ENCODE measurements at regions not wholly inside any gene's neighbourhood (a gene's known extent, or its start where the extent isn't known, plus 50 kb on each side); places are given as distances from the start of the nearest gene placed in this dataset.

- Histone ChIP-seq H3K9ac (ENCODE audit: low read length) (no peak overlapping the region), H3K4me2 (ENCODE audit: low read length) (no peak overlapping the region)
- TF ChIP-seq EZH2 (IDR thresholded peaks at IDR 0.05; ENCODE audit: borderline replicate concordance, low read length): no peak
- no peak for TF ChIP-seq CTCF (IDR thresholded peaks at IDR 0.05; ENCODE audit: low read length)
Observed at GRCh38 chr7:114155116-114156110, 236.6 kb upstream of the PPP1R3A start.

GRCh38 chr7:114153700-114154099, 234.9 kb upstream of the PPP1R3A start:
- H3K36me3 ChIP-seq (ENCODE audit: insufficient read depth, low read length): no peaks in the 10 kb centered on the region
- H3K4me1 ChIP-seq (ENCODE audit: insufficient read depth, low read length, severe bottlenecking): no peaks in the 10 kb centered on the region
- H3K27ac ChIP-seq (ENCODE audit: low read depth, low read length, poor library complexity, severe bottlenecking): no peak overlapping the region
- no peaks in the 10 kb centered on the region for H3K9me2 ChIP-seq (ENCODE audit: low read depth, low read length)
- H3K9me3 ChIP-seq (ENCODE audit: low read length): no peaks in the 10 kb centered on the region
- no peaks in the 10 kb centered on the region for H3K27me3 ChIP-seq (ENCODE audit: insufficient read depth, low read length)
- TF ChIP-seq EZH2 (IDR thresholded peaks at IDR 0.05; ENCODE audit: borderline replicate concordance, low read length): no peak
- TF ChIP-seq CTCF (IDR thresholded peaks at IDR 0.05; ENCODE audit: low read length): no peak
- no peaks in the 10 kb centered on the region for H3F3A ChIP-seq (ENCODE audit: insufficient read depth, low read length)
- H3K9ac ChIP-seq (ENCODE audit: low read length): no peak overlapping the region
- H3K4me3 ChIP-seq (ENCODE audit: low read depth, low read length, poor library complexity, severe bottlenecking): no peak overlapping the region
- H4K20me1 ChIP-seq (ENCODE audit: insufficient read depth, low read length): no peaks in the 10 kb centered on the region
- no peaks in the 10 kb centered on the region for H3K79me2 ChIP-seq (ENCODE audit: insufficient read depth, low read length)
- no peak overlapping the region for H3K4me2 ChIP-seq (ENCODE audit: low read length)
- H2AFZ ChIP-seq (ENCODE audit: low read length): no peak overlapping the region

More at GRCh38 chr7:114155116-114156110, 236.6 kb upstream of the PPP1R3A start:
- H3K27ac ChIP-seq (ENCODE audit: low read depth, low read length, poor library complexity, severe bottlenecking): no peak overlapping the region
- H2AFZ ChIP-seq (ENCODE audit: low read length): no peak overlapping the region
- H4K20me1 ChIP-seq (ENCODE audit: insufficient read depth, low read length): no peaks in the 10 kb centered on the region
- H3K79me2 ChIP-seq (ENCODE audit: insufficient read depth, low read length): no peaks in the 10 kb centered on the region
- no peak overlapping the region for H3K4me3 ChIP-seq (ENCODE audit: low read depth, low read length, poor library complexity, severe bottlenecking)
- H3K4me1 ChIP-seq (ENCODE audit: insufficient read depth, low read length, severe bottlenecking): no peaks in the 10 kb centered on the region
- no peaks in the 10 kb centered on the region for H3K9me2 ChIP-seq (ENCODE audit: low read depth, low read length)
- no peaks in the 10 kb centered on the region for H3K27me3 ChIP-seq (ENCODE audit: insufficient read depth, low read length)
- no peaks in the 10 kb centered on the region for H3K9me3 ChIP-seq (ENCODE audit: low read length)
- no peaks in the 10 kb centered on the region for H3F3A ChIP-seq (ENCODE audit: insufficient read depth, low read length)
- H3K36me3 ChIP-seq (ENCODE audit: insufficient read depth, low read length): no peaks in the 10 kb centered on the region

GRCh38 chr7:114152314-114152938, 233.6 kb upstream of the PPP1R3A start:
- no peaks in the 10 kb centered on the region for H3K79me2 ChIP-seq (ENCODE audit: insufficient read depth, low read length)
- no peak overlapping the region for H3K27ac ChIP-seq (ENCODE audit: low read depth, low read length, poor library complexity, severe bottlenecking)
- no peaks in the 10 kb centered on the region for H4K20me1 ChIP-seq (ENCODE audit: insufficient read depth, low read length)
- no peak overlapping the region for H3K4me3 ChIP-seq (ENCODE audit: low read depth, low read length, poor library complexity, severe bottlenecking)
- no peak for TF ChIP-seq CTCF (IDR thresholded peaks at IDR 0.05; ENCODE audit: low read length)
- TF ChIP-seq EZH2 (IDR thresholded peaks at IDR 0.05; ENCODE audit: borderline replicate concordance, low read length): no peak
- H3K9me2 ChIP-seq (ENCODE audit: low read depth, low read length): no peaks in the 10 kb centered on the region
- no peaks in the 10 kb centered on the region for H3K36me3 ChIP-seq (ENCODE audit: insufficient read depth, low read length)
- no peak overlapping the region for H2AFZ ChIP-seq (ENCODE audit: low read length)
- H3K27me3 ChIP-seq (ENCODE audit: insufficient read depth, low read length): no peaks in the 10 kb centered on the region
- H3F3A ChIP-seq (ENCODE audit: insufficient read depth, low read length): no peaks in the 10 kb centered on the region
- H3K9ac ChIP-seq (ENCODE audit: low read length): no peak overlapping the region
- no peak overlapping the region for H3K4me2 ChIP-seq (ENCODE audit: low read length)
- H3K4me1 ChIP-seq (ENCODE audit: insufficient read depth, low read length, severe bottlenecking): no peaks in the 10 kb centered on the region
- no peaks in the 10 kb centered on the region for H3K9me3 ChIP-seq (ENCODE audit: low read length)
